ENCODE measurements at regions not wholly inside any gene's neighbourhood (a gene's known extent, or its start where the extent isn't known, plus 50 kb on each side); places are given as distances from the start of the nearest gene placed in this dataset.
A peak's percentile ranks its signal among the peaks of the same experiment; 100 is the strongest.

DNA sequence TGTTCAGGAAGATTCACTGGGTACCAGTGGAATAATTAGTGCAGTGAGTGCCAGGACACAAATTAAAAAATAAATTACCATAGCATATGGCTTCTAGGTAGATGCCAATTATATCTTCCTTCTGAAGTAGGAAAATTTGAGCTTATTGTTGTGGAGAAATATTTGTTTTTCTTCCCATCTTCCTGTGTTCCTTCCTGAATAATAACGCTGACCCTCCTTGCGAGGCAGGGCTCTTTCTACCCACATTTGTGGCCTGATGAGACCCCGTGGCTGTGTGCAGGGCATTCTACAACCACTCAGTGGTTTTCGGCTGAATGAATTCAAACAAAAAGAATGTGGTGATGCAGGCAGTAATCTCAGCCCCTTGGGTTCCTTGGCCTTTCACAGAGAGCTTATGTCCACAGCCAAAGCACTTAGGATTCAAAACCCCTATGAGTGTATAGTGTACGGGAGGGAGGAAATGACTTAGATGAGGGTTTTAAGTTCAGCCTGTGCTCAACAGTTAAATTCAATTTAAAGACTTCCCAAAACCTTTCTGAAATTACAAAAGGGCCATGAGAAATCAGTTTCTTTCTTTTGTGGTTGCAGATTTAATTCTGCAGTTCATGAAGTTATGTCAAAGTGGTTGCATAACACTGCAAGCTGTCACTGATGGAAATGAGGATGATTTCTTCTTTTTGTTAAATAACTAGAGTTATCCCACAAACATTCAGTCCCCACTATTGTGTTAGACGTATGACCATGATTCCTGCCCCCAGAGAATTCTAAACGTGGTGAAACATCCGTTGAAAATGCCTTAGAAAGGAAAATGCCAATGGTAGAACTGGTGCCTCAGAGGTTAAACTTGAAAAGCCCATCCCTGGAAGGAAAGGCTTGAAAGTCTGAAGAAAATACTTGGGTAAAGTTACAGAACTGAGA is 255.3 kb downstream of the FZD1 start:
- H3K27ac Mint-ChIP-seq: peak overlapping the region; percentile 29; the same call in 1 of the 2 replicates
- H3K9me3 Mint-ChIP-seq: peaks cover 5% of the 10 kb centered on the region
- H3K36me3 Mint-ChIP-seq: no peaks in the 10 kb centered on the region
- no peaks in the 10 kb centered on the region; the same call in 1 of the 2 replicates for H3K27me3 Mint-ChIP-seq (ENCODE audit: low read depth)
- ChIA-PET CTCF (no interaction called here), POLR2A (no interaction called here)
- H3K4me3 Mint-ChIP-seq: no peak overlapping the region
- ATAC-seq: no peak
- H3K4me1 Mint-ChIP-seq: no peaks in the 10 kb centered on the region
- no peak for DNase-seq (ENCODE audit: low spot score)
- TF ChIP-seq RORB (CRISPR knock-in tag; IDR thresholded peaks at IDR 0.05) (no peak), FOXP4 (CRISPR knock-in tag; IDR thresholded peaks at IDR 0.05) (no peak), FOXP1 (CRISPR knock-in tag; IDR thresholded peaks at IDR 0.05; ENCODE audit: borderline replicate concordance) (no peak), ZNF281 (CRISPR knock-in tag; IDR thresholded peaks at IDR 0.05) (no peak), ZNF396 (CRISPR knock-in tag; IDR thresholded peaks at IDR 0.05; ENCODE audit: borderline replicate concordance) (no peak), NR2C2 (CRISPR knock-in tag; IDR thresholded peaks at IDR 0.05) (no peak), MAX (CRISPR knock-in tag; IDR thresholded peaks at IDR 0.05) (no peak), ZNF317 (CRISPR knock-in tag; IDR thresholded peaks at IDR 0.05; ENCODE audit: borderline replicate concordance, low read depth) (no peak), OVOL2 (CRISPR knock-in tag; IDR thresholded peaks at IDR 0.05; ENCODE audit: borderline replicate concordance) (no peak)
- TF ChIP-seq, protein P1, sequence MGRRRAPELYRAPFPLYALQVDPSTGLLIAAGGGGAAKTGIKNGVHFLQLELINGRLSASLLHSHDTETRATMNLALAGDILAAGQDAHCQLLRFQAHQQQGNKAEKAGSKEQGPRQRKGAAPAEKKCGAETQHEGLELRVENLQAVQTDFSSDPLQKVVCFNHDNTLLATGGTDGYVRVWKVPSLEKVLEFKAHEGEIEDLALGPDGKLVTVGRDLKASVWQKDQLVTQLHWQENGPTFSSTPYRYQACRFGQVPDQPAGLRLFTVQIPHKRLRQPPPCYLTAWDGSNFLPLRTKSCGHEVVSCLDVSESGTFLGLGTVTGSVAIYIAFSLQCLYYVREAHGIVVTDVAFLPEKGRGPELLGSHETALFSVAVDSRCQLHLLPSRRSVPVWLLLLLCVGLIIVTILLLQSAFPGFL (CRISPR knock-in tag; IDR thresholded peaks at IDR 0.05; ENCODE audit: borderline replicate concordance): no peak
- TF ChIP-seq, protein P2, sequence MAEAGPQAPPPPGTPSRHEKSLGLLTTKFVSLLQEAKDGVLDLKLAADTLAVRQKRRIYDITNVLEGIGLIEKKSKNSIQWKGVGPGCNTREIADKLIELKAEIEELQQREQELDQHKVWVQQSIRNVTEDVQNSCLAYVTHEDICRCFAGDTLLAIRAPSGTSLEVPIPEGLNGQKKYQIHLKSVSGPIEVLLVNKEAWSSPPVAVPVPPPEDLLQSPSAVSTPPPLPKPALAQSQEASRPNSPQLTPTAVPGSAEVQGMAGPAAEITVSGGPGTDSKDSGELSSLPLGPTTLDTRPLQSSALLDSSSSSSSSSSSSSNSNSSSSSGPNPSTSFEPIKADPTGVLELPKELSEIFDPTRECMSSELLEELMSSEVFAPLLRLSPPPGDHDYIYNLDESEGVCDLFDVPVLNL (CRISPR knock-in tag; IDR thresholded peaks at IDR 0.05; ENCODE audit: borderline replicate concordance, low read depth): no peak
- TF ChIP-seq, protein P3, sequence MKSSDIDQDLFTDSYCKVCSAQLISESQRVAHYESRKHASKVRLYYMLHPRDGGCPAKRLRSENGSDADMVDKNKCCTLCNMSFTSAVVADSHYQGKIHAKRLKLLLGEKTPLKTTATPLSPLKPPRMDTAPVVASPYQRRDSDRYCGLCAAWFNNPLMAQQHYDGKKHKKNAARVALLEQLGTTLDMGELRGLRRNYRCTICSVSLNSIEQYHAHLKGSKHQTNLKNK (CRISPR knock-in tag; IDR thresholded peaks at IDR 0.05): no peak
- TF ChIP-seq, protein P4, sequence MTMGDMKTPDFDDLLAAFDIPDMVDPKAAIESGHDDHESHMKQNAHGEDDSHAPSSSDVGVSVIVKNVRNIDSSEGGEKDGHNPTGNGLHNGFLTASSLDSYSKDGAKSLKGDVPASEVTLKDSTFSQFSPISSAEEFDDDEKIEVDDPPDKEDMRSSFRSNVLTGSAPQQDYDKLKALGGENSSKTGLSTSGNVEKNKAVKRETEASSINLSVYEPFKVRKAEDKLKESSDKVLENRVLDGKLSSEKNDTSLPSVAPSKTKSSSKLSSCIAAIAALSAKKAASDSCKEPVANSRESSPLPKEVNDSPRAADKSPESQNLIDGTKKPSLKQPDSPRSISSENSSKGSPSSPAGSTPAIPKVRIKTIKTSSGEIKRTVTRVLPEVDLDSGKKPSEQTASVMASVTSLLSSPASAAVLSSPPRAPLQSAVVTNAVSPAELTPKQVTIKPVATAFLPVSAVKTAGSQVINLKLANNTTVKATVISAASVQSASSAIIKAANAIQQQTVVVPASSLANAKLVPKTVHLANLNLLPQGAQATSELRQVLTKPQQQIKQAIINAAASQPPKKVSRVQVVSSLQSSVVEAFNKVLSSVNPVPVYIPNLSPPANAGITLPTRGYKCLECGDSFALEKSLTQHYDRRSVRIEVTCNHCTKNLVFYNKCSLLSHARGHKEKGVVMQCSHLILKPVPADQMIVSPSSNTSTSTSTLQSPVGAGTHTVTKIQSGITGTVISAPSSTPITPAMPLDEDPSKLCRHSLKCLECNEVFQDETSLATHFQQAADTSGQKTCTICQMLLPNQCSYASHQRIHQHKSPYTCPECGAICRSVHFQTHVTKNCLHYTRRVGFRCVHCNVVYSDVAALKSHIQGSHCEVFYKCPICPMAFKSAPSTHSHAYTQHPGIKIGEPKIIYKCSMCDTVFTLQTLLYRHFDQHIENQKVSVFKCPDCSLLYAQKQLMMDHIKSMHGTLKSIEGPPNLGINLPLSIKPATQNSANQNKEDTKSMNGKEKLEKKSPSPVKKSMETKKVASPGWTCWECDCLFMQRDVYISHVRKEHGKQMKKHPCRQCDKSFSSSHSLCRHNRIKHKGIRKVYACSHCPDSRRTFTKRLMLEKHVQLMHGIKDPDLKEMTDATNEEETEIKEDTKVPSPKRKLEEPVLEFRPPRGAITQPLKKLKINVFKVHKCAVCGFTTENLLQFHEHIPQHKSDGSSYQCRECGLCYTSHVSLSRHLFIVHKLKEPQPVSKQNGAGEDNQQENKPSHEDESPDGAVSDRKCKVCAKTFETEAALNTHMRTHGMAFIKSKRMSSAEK (CRISPR knock-in tag; IDR thresholded peaks at IDR 0.05; ENCODE audit: borderline replicate concordance): no peak
- TF ChIP-seq, protein P5, sequence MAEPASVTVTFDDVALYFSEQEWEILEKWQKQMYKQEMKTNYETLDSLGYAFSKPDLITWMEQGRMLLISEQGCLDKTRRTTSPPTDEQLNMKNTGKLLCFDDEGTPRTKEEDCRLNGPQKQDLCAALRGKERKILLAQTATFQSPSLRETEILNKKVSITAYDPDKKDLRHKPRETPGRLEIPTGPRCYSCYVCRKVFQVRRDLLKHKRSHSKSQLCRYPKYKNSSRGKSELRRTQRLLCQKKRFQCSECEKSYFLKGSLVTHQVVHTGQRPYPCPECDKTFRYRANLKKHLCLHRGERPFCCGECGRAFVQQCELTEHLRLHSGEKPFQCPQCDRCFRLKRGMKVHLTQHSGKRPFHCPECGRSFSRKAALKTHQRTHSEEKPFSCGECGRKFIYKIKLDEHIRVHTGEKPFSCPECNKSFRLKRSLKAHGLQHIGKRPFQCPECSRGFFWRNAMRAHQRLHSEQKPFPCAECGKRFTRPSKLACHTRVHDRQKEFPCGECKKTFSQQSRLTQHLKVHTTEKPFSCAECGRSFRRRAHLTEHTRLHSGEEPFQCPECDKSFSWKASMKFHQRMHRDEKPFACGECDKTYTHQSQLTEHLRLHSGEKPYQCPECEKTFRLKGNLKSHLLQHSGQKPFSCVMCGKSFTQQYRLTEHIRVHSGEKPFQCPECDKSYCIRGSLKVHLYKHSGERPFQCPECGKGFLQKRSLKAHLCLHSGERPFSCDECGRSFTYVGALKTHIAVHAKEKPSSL (CRISPR knock-in tag; conservative IDR thresholded peaks at IDR 0.05): no peak
- TF ChIP-seq, protein P6, sequence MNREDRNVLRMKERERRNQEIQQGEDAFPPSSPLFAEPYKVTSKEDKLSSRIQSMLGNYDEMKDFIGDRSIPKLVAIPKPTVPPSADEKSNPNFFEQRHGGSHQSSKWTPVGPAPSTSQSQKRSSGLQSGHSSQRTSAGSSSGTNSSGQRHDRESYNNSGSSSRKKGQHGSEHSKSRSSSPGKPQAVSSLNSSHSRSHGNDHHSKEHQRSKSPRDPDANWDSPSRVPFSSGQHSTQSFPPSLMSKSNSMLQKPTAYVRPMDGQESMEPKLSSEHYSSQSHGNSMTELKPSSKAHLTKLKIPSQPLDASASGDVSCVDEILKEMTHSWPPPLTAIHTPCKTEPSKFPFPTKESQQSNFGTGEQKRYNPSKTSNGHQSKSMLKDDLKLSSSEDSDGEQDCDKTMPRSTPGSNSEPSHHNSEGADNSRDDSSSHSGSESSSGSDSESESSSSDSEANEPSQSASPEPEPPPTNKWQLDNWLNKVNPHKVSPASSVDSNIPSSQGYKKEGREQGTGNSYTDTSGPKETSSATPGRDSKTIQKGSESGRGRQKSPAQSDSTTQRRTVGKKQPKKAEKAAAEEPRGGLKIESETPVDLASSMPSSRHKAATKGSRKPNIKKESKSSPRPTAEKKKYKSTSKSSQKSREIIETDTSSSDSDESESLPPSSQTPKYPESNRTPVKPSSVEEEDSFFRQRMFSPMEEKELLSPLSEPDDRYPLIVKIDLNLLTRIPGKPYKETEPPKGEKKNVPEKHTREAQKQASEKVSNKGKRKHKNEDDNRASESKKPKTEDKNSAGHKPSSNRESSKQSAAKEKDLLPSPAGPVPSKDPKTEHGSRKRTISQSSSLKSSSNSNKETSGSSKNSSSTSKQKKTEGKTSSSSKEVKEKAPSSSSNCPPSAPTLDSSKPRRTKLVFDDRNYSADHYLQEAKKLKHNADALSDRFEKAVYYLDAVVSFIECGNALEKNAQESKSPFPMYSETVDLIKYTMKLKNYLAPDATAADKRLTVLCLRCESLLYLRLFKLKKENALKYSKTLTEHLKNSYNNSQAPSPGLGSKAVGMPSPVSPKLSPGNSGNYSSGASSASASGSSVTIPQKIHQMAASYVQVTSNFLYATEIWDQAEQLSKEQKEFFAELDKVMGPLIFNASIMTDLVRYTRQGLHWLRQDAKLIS (CRISPR knock-in tag; IDR thresholded peaks at IDR 0.05; ENCODE audit: borderline replicate concordance): no peak
